Gastroesophageal sphincter (tissue), 4 donors: ENCODE measurements at regions not wholly inside any gene's neighbourhood (a gene's known extent, or its start where the extent isn't known, plus 50 kb on each side); places are given as distances from the start of the nearest gene placed in this dataset.

Experiments used
- ATAC-seq: fragments of 150-250 bp; one replicate; pipeline ENCODE4 v1.9.1; 2016; ENCODE audit warnings: mild to moderate bottlenecking, moderate library complexity
- H3K27ac ChIP-seq, 4 donors: fragments of 200-600 bp; sonication (generic) in 3 of 4; 1 replicate in 3 of 4; 2 replicates in 1 of 4; pipeline ENCODE4 v1.5.1; 2016 to 2019
- H3K27me3 ChIP-seq: fragments of 200-600 bp; sonication (generic); one replicate; pipeline ENCODE4 v1.5.1; 2019
- H3K36me3 ChIP-seq, 2 donors: fragments of 200-600 bp; sonication (generic); one replicate each; pipeline ENCODE4 v1.5.1; 2019; ENCODE audit warnings: control low read depth in 1 of 2
- H3K4me1 ChIP-seq, 3 donors: fragments of 200-600 bp; sonication (generic); 1 replicate in 2 of 3; 2 replicates in 1 of 3; pipeline ENCODE4 v1.5.1; 2016 to 2019; ENCODE audit warnings: control low read depth in 2 of 3
- H3K4me3 ChIP-seq, 2 donors: fragments of 200-600 bp; sonication (generic); one replicate each; pipeline ENCODE4 v1.5.1; 2019; ENCODE audit warnings: mild to moderate bottlenecking in 1 of 2, moderate library complexity in 1 of 2
- H3K9me3 ChIP-seq, 3 donors: fragments of 200-600 bp; sonication (generic); one replicate each; pipeline ENCODE4 v1.5.1; 2017 to 2019; ENCODE audit warnings: control low read depth in 2 of 3
- EP300 ChIP-seq: sonication (generic); formaldehyde crosslinking; IDR thresholded peaks from one replicate; pipeline ENCODE4 v1.6.1; 2017; ENCODE audit warnings: antibody characterized with exemption, mild to moderate bottlenecking
- POLR2A ChIP-seq, 2 donors: fragments of 450-650 bp; IDR thresholded peaks; one replicate each; pipeline ENCODE4 v1.6.1; 2017; ENCODE audit warnings: antibody characterized with exemption in 2 of 2, mild to moderate bottlenecking in 2 of 2, moderate library complexity in 1 of 2
- POLR2AphosphoS5 ChIP-seq: sonication (generic); formaldehyde crosslinking; IDR thresholded peaks from one replicate; pipeline ENCODE4 v1.6.1; 2017; ENCODE audit warnings: antibody characterized with exemption
- WGBS, 2 donors: methylation state at CpG; one replicate each; pipeline ENCODE4 v1.1.5; 2018; ENCODE audit warnings: low coverage in 1 of 2; 5-methylcytosine and 5-hydroxymethylcytosine counted together
- TF ChIP-seq, protein P1 (sequence below), 4 experiments: fragments of 200-600 bp in 2 of 4; fragments of 450-650 bp in 2 of 4; sonication (generic) in 1 of 4; IDR thresholded peaks; one replicate each; pipeline ENCODE4 v1.5.1; 2017 to 2019; ENCODE audit warnings: antibody characterized with exemption in 4 of 4, mild to moderate bottlenecking in 2 of 4, moderate library complexity in 2 of 4

GRCh38 chr5:33223563-33224284 is 217.0 kb upstream of the TARS1 start:
- Histone ChIP-seq H3K36me3 (no peaks in the 10 kb centered on the region), H3K4me1 (peaks cover 0 to 7% (median 0%) of the 10 kb centered on the region in 3 donors), H3K4me3 (no peak overlapping the region), H3K9me3 (no peaks in the 10 kb centered on the region), H3K27me3 (no peaks in the 10 kb centered on the region), H3K27ac (no peak overlapping the region)
- TF ChIP-seq EP300, result no peak
- TF ChIP-seq, protein P1, sequence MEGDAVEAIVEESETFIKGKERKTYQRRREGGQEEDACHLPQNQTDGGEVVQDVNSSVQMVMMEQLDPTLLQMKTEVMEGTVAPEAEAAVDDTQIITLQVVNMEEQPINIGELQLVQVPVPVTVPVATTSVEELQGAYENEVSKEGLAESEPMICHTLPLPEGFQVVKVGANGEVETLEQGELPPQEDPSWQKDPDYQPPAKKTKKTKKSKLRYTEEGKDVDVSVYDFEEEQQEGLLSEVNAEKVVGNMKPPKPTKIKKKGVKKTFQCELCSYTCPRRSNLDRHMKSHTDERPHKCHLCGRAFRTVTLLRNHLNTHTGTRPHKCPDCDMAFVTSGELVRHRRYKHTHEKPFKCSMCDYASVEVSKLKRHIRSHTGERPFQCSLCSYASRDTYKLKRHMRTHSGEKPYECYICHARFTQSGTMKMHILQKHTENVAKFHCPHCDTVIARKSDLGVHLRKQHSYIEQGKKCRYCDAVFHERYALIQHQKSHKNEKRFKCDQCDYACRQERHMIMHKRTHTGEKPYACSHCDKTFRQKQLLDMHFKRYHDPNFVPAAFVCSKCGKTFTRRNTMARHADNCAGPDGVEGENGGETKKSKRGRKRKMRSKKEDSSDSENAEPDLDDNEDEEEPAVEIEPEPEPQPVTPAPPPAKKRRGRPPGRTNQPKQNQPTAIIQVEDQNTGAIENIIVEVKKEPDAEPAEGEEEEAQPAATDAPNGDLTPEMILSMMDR (IDR thresholded peaks at IDR 0.05), result no peak
- no peak for TF ChIP-seq POLR2A (IDR thresholded peaks at IDR 0.05)
- TF ChIP-seq POLR2AphosphoS5, result no peak
- no peak for ATAC-seq
- 38 to 76% methylated on average over 3 of the region's 3 CpGs for WGBS, 2 donors

GRCh38 chr5:33224285-33224961 is 216.3 kb upstream of the TARS1 start:
- Histone ChIP-seq H3K4me1 (peaks cover 0 to 7% (median 0%) of the 10 kb centered on the region in 3 donors), H3K9me3 (no peaks in the 10 kb centered on the region), H3K4me3 (no peak overlapping the region), H3K27ac (no peak overlapping the region), H3K27me3 (no peaks in the 10 kb centered on the region), H3K36me3 (no peaks in the 10 kb centered on the region)
- TF ChIP-seq EP300 (no peak), POLR2AphosphoS5 (no peak), POLR2A (IDR thresholded peaks at IDR 0.05) (no peak)
- TF ChIP-seq, protein P1 (IDR thresholded peaks at IDR 0.05), result no peak
- 82 to 91% methylated on average over 4 of the region's 4 CpGs for WGBS, 2 donors
- no peak for ATAC-seq

- ATAC-seq, result no peak
- no peak overlapping the region for H3K4me3 ChIP-seq
- H3K36me3 ChIP-seq, result no peaks in the 10 kb centered on the region
These were observed 213.5 kb upstream of the TARS1 start for GRCh38 chr5:33227247-33227646.

DNA sequence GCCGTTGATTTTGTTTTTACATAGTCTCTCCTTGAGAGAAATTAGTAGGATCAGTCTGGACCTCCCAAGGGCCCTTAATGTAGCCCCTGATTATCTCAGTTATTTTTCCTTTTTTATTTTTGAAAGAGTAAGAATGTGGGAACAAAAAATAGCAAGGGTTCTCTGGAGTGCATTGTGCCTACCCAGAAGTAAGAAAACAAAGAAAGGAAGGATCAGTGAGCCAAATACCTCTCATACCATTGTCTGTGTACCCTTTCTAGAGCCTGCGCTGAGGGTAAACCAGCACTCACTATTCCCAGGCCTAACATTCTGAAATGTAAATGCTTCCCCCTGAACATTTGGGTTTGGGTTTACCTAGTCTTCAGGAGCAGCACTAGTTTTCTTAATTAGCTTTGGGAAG is 213.0 kb upstream of the TARS1 start:
- Histone ChIP-seq H3K4me3 (no peak overlapping the region), H3K27ac (no peak overlapping the region), H3K36me3 (no peaks in the 10 kb centered on the region), H3K9me3 (no peaks in the 10 kb centered on the region), H3K27me3 (no peaks in the 10 kb centered on the region), H3K4me1 (peaks cover 0 to 11% (median 0%) of the 10 kb centered on the region in 3 donors)
- no peak for ATAC-seq
- 59 to 65% methylated on average over 2 of the region's 2 CpGs for WGBS, 2 donors
- TF ChIP-seq POLR2AphosphoS5 (no peak), POLR2A (IDR thresholded peaks at IDR 0.05) (no peak), EP300 (no peak)
- TF ChIP-seq, protein P1 (IDR thresholded peaks at IDR 0.05), result no peak

More at GRCh38 chr5:33227247-33227646, 213.5 kb upstream of the TARS1 start:
- TF ChIP-seq POLR2A (IDR thresholded peaks at IDR 0.05) (no peak), EP300 (no peak), POLR2AphosphoS5 (no peak)
- TF ChIP-seq, protein P1 (IDR thresholded peaks at IDR 0.05), result no peak
- Histone ChIP-seq H3K9me3 (no peaks in the 10 kb centered on the region), H3K27me3 (no peaks in the 10 kb centered on the region), H3K4me1 (peaks cover 0 to 7% (median 0%) of the 10 kb centered on the region in 3 donors), H3K27ac (no peak overlapping the region)

DNA sequence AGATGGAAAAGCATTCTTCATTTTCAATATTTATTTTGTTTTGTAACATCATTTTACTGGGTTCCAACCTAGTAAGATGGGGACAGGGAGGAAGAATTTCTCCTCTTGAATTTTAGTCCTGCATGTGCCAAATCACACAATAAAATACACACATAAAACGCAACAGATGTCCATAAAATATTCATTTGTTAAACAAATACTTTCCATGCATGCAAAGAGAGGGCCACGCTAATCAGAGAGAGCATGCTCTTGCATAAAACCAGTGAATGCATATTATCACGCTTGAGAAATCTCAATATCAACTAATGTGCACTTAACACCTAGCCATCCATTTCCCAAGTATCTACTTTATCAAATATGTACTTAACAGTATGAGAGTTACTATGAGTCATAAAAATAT is 212.6 kb upstream of the TARS1 start:
- peaks cover 0 to 15% (median 0%) of the 10 kb centered on the region in 3 donors for H3K4me1 ChIP-seq
- H3K27ac ChIP-seq, result no peak overlapping the region
- no peak for ATAC-seq
- TF ChIP-seq, protein P1 (IDR thresholded peaks at IDR 0.05), result no peak
- no peak for TF ChIP-seq POLR2AphosphoS5
- no peak for TF ChIP-seq EP300
- TF ChIP-seq POLR2A (IDR thresholded peaks at IDR 0.05), result no peak
- H3K9me3 ChIP-seq, result no peaks in the 10 kb centered on the region
- no peaks in the 10 kb centered on the region for H3K27me3 ChIP-seq
- 64 to 87% methylated on average over 3 of the region's 3 CpGs for WGBS, 2 donors
- no peak overlapping the region for H3K4me3 ChIP-seq
- no peaks in the 10 kb centered on the region for H3K36me3 ChIP-seq
